Loucy (cell line): ENCODE measurements at regions not wholly inside any gene's neighbourhood (a gene's known extent, or its start where the extent isn't known, plus 50 kb on each side); places are given as distances from the start of the nearest gene placed in this dataset.

Experiments used
- EZH2phosphoT487 ChIP-seq: fragments of 200-600 bp; IDR thresholded peaks from 2 replicates; pipeline ENCODE4 v1.6.1; 2018; ENCODE audit warnings: antibody characterized with exemption, mild to moderate bottlenecking, moderate library complexity, borderline replicate concordance
- TF ChIP-seq, protein P1 (sequence below): fragments of 200-600 bp; sonication (generic); conservative IDR thresholded peaks from 2 replicates; pipeline ENCODE4 v1.5.1; 2014; ENCODE audit warnings: mild to moderate bottlenecking, antibody characterized with exemption, low read length

- TF ChIP-seq, protein P1, sequence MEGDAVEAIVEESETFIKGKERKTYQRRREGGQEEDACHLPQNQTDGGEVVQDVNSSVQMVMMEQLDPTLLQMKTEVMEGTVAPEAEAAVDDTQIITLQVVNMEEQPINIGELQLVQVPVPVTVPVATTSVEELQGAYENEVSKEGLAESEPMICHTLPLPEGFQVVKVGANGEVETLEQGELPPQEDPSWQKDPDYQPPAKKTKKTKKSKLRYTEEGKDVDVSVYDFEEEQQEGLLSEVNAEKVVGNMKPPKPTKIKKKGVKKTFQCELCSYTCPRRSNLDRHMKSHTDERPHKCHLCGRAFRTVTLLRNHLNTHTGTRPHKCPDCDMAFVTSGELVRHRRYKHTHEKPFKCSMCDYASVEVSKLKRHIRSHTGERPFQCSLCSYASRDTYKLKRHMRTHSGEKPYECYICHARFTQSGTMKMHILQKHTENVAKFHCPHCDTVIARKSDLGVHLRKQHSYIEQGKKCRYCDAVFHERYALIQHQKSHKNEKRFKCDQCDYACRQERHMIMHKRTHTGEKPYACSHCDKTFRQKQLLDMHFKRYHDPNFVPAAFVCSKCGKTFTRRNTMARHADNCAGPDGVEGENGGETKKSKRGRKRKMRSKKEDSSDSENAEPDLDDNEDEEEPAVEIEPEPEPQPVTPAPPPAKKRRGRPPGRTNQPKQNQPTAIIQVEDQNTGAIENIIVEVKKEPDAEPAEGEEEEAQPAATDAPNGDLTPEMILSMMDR, result no peak
- TF ChIP-seq EZH2phosphoT487, result no peak
Measured at GRCh38 chr12:89281539-89281867, 70.8 kb downstream of the DUSP6 start.
